ENCODE measurements at regions not wholly inside any gene's neighbourhood (a gene's known extent, or its start where the extent isn't known, plus 50 kb on each side); places are given as distances from the start of the nearest gene placed in this dataset.

- H3K9me3 Mint-ChIP-seq, result 0 out of 2 replicates have a peak, but pooled peaks cover under 1% of the 10 kb centered on the region
- TF ChIP-seq GTF2I (CRISPR knock-in tag; conservative IDR thresholded peaks at IDR 0.05) (no peak), ZNF532 (CRISPR knock-in tag; IDR thresholded peaks at IDR 0.05; ENCODE audit: borderline replicate concordance) (no peak), AFF4 (CRISPR knock-in tag; IDR thresholded peaks at IDR 0.05; ENCODE audit: borderline replicate concordance) (no peak), PRRX2 (CRISPR knock-in tag; IDR thresholded peaks at IDR 0.05) (no peak), MLX (CRISPR knock-in tag; IDR thresholded peaks at IDR 0.05) (no peak), ZNF416 (CRISPR knock-in tag; IDR thresholded peaks at IDR 0.05) (no peak), ETV6 (CRISPR knock-in tag; IDR thresholded peaks at IDR 0.05) (no peak), NR3C1 (CRISPR knock-in tag; conservative IDR thresholded peaks at IDR 0.05; ENCODE audit: low read depth) (no peak), PRDM15 (CRISPR knock-in tag; IDR thresholded peaks at IDR 0.05) (no peak), RELA (CRISPR knock-in tag; IDR thresholded peaks at IDR 0.05; ENCODE audit: borderline replicate concordance) (no peak), ZNF121 (CRISPR knock-in tag; IDR thresholded peaks at IDR 0.05) (no peak), ZNF425 (CRISPR knock-in tag; conservative IDR thresholded peaks at IDR 0.05) (no peak), ZNF232 (CRISPR knock-in tag; IDR thresholded peaks at IDR 0.05) (no peak), TEAD1 (CRISPR knock-in tag; IDR thresholded peaks at IDR 0.05) (no peak), ZMAT4 (CRISPR knock-in tag; IDR thresholded peaks at IDR 0.05) (no peak), SMAD3 (CRISPR knock-in tag; IDR thresholded peaks at IDR 0.05; ENCODE audit: borderline replicate concordance) (no peak)
- H3K36me3 Mint-ChIP-seq, result no peaks in the 10 kb centered on the region
- H3K4me1 Mint-ChIP-seq, result peaks cover 22% of the 10 kb centered on the region
- H3K27me3 Mint-ChIP-seq (ENCODE audit: low read depth), result no peaks in the 10 kb centered on the region
- no peak overlapping the region for H3K4me3 Mint-ChIP-seq
- ATAC-seq, result no peak
- DNase-seq (ENCODE audit: low spot score), result no peak
- no peak overlapping the region; the same call in 1 of the 2 replicates for H3K27ac Mint-ChIP-seq
- ChIA-PET CTCF (no interaction called here), POLR2A (no interaction called here)
Measured at GRCh38 chr11:25941353-25941752, 390.6 kb upstream of the ANO3 start.
